GM13976 (cell line): ENCODE measurements at regions not wholly inside any gene's neighbourhood (a gene's known extent, or its start where the extent isn't known, plus 50 kb on each side); places are given as distances from the start of the nearest gene placed in this dataset.

Source experiments
- DNase-seq: peaks from one replicate; pipeline ENCODE4 v3.0.0; 2012; ENCODE audit warnings: low spot score
- in situ Hi-C: fragments of 300-500 bp; cut with MboI; formaldehyde crosslinking; loops from one replicate; pipeline ENCODE4 v1.12.0; 2022; ENCODE audit warnings: low sequenced_read_pairs, mixed read lengths, inconsistent platforms; ENCODE audit not compliant: unreplicated experiment
- TF ChIP-seq, protein P1 (sequence below): IDR thresholded peaks from 2 replicates; pipeline ENCODE4 v1.5.1; 2012; ENCODE audit warnings: borderline replicate concordance, mild to moderate bottlenecking; ENCODE audit not compliant: insufficient read depth; ENCODE audit errors: extremely low read depth, missing control alignments, control extremely low read depth

DNA sequence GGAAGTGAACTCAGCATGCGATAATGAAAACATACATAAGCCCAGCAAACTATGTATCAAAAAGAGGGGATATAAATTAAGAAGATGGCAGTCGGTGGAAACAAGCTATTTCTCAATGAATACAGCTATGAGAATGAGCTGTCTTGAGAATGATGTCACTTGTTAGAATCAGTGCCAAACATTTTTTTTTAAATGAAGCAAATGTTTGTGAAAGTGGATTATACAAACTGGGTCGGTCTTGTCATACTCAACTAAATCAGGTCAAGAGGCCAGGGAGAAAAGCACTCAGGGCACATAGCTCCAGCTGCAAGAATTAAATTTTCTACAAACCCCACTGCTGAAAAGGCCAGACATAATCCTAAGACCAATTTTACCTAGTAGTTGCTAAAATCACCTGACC lies 1048.4 kb downstream of the SLITRK1 start:
- no peak for DNase-seq
- TF ChIP-seq, protein P1, sequence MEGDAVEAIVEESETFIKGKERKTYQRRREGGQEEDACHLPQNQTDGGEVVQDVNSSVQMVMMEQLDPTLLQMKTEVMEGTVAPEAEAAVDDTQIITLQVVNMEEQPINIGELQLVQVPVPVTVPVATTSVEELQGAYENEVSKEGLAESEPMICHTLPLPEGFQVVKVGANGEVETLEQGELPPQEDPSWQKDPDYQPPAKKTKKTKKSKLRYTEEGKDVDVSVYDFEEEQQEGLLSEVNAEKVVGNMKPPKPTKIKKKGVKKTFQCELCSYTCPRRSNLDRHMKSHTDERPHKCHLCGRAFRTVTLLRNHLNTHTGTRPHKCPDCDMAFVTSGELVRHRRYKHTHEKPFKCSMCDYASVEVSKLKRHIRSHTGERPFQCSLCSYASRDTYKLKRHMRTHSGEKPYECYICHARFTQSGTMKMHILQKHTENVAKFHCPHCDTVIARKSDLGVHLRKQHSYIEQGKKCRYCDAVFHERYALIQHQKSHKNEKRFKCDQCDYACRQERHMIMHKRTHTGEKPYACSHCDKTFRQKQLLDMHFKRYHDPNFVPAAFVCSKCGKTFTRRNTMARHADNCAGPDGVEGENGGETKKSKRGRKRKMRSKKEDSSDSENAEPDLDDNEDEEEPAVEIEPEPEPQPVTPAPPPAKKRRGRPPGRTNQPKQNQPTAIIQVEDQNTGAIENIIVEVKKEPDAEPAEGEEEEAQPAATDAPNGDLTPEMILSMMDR = no peak
- in situ Hi-C loops = no loop called here

DNA sequence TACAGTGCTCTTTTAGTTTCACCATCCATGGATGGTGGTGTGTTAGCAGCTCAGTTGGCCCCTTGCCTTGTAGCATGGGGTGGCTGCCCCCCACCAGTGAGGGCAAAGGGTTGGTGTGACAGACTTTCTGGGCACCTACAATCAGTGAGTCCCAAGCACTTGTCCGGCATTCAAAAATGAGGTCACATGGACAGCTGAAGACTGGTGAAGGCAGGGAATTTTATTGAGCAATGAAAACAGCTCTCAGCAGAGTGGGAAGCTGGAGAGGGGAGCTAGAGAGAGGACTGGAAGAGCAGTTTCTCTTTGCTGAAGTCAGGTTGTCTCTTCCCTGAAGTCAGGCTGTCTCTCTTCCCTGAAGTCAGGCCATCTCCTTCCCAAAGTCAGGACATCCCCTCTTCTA lies 1053.2 kb downstream of the SLITRK1 start:
- TF ChIP-seq, protein P1 = no peak
- in situ Hi-C loops = no loop called here
- no peak for DNase-seq

DNA sequence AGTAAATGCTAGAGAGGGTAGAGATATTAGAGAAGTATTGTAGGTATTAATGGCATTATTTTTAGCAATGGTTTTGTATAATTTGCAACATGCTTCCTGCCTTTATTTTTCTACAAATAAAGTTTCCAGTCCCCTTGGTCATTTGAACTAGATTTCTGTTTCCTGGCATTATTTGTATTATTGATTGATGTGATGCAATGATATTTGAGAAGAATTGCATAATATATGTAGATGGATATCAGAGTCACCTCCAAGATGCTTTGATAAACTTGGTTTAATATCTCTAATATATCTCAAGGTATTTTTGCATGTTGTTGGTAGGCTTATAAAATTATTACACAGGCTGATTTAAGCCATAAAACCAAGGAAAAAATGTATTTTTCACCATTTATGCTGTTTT lies 1054.5 kb downstream of the SLITRK1 start:
- DNase-seq = no peak
- in situ Hi-C loops = no loop called here
- TF ChIP-seq, protein P1 = no peak

DNA sequence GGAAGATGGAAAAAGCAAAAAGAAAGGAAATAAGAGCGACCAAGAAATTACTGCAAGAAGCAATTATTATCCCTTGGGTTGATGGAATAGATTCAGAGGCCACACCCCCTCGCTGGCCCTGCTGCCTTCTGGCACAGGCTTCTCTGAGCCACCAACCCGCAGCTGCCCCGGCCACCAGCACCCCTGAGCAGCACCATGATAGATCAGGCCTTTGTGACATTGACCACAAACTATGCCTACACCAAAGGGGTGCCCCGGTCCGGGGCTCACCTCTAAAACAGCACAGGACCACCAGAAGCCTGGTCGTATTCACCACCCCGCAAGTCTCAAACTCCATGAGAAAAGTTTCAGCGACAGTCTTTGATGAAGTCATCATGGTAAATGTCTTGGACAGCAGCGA lies 1059.3 kb downstream of the SLITRK1 start:
- TF ChIP-seq, protein P1 = no peak
- in situ Hi-C loops = no loop called here
- DNase-seq = no peak

DNA sequence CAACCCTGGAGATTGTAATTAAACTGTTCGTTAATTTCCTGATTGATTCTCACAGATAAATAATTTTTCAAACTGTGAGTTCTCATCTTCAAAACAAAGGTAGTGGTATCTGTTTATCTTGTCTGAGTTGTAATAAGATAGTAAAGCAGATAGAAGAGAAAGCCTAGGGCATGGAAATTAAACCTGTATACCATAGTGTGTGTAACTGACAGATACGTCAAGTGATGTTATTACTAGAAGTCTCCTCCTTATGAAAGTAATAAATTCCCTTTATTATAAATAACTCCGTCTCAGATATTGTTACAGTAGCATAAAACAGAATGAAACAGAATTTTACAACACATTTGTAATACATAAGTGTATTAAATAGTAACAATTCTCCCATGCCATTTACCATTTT lies 1065.1 kb downstream of the SLITRK1 start:
- in situ Hi-C loops = no loop called here
- TF ChIP-seq, protein P1 = no peak
- DNase-seq = no peak

DNA sequence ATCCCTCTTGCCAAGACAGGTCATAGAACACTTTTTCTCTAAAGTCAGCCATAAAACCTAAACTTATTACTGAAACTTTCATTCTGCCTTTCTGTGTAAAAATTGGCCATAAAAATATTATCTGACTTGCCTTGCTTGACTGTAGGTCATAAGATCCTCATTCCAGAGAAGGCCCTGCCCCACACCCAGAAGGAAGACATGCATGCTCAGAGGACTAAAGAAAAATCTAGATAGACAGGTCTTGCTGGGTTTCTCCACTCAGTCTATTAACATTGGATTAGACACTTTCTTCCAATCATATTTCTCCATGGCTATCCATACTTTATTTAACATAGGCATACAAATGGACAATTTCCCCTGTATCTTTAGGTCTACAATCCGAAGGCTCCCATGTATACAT lies 1066.5 kb downstream of the SLITRK1 start:
- no peak for DNase-seq
- TF ChIP-seq, protein P1 = no peak
- in situ Hi-C loops = no loop called here

DNA sequence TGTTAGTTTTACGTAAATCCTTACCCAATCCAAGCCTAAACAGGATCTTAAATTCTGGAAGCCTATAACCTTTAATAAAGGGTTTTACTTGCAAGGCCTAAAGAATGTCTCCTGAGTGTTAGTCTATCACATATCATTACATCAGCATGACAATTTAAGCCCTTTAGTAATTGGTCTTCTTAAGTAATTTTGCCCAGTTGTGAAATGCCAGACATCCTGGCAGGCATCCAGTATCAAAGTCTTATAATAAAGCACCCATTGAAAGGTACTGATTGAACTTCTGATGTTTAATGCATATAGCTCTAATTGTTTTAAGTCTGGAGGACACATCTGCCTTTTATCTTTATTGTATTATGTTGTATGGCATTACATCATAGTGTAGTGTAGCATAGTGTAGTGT lies 1078.9 kb downstream of the SLITRK1 start:
- no peak for DNase-seq
- in situ Hi-C loops = no loop called here
- TF ChIP-seq, protein P1 = no peak
